H9 (cell line): ENCODE measurements at regions not wholly inside any gene's neighbourhood (a gene's known extent, or its start where the extent isn't known, plus 50 kb on each side); places are given as distances from the start of the nearest gene placed in this dataset.

ENCODE experiments used
- DNase-seq: peaks from one replicate; pipeline ENCODE4 v3.0.0-alpha.2; 2017
- H2AFZ ChIP-seq: one replicate; pipeline ENCODE4 v1.6.1; 2013; ENCODE audit warnings: mild to moderate bottlenecking, low read length, control low read depth, moderate library complexity
- H2AK5ac ChIP-seq: 2 replicates; pipeline ENCODE4 v1.6.1; 2013; ENCODE audit warnings: low read length, control low read depth, mixed read lengths; ENCODE audit not compliant: insufficient read length
- H2BK120ac ChIP-seq: one replicate; pipeline ENCODE4 v1.6.1; 2013; ENCODE audit warnings: low read depth, mild to moderate bottlenecking, low read length, control low read depth, inconsistent platforms; ENCODE audit not compliant: poor library complexity, severe bottlenecking
- H2BK12ac ChIP-seq: 2 replicates; pipeline ENCODE4 v1.6.1; 2013; ENCODE audit warnings: low read length, control low read depth, mixed read lengths, low read depth; ENCODE audit not compliant: insufficient read length
- H2BK15ac ChIP-seq: 2 replicates; pipeline ENCODE4 v1.6.1; 2013; ENCODE audit warnings: low read depth, low read length, control low read depth
- H2BK20ac ChIP-seq: one replicate; pipeline ENCODE4 v1.6.1; 2013; ENCODE audit warnings: low read depth, mild to moderate bottlenecking, low read length, control low read depth, inconsistent platforms; ENCODE audit not compliant: poor library complexity, severe bottlenecking
- H2BK5ac ChIP-seq: 2 replicates; pipeline ENCODE4 v1.6.1; 2013; ENCODE audit warnings: low read length, control low read depth, mixed read lengths; ENCODE audit not compliant: insufficient read length
- H3K14ac ChIP-seq: 2 replicates; pipeline ENCODE4 v1.6.1; 2013; ENCODE audit warnings: low read length, control low read depth; ENCODE audit not compliant: insufficient read depth
- H3K18ac ChIP-seq: 2 replicates; pipeline ENCODE4 v1.6.1; 2013; ENCODE audit warnings: low read depth, mild to moderate bottlenecking, mixed read lengths, low read length, control low read depth; ENCODE audit not compliant: insufficient read length
- H3K23ac ChIP-seq: 2 replicates; pipeline ENCODE4 v1.6.1; 2013; ENCODE audit warnings: low read length, control low read depth, mixed read lengths, low read depth; ENCODE audit not compliant: insufficient read length
- H3K23me2 ChIP-seq: 2 replicates; pipeline ENCODE4 v1.6.1; 2013; ENCODE audit warnings: low read depth, mild to moderate bottlenecking, mixed read lengths, low read length, control low read depth; ENCODE audit not compliant: insufficient read length, poor library complexity, severe bottlenecking
- H3K27ac ChIP-seq: 2 replicates; pipeline ENCODE4 v1.5.1; 2013; ENCODE audit warnings: low read length, control low read depth, mixed read lengths, low read depth; ENCODE audit not compliant: insufficient read length
- H3K27me3 ChIP-seq: 2 replicates; pipeline ENCODE4 v1.6.1; 2013; ENCODE audit warnings: low read length, control low read depth, inconsistent platforms; ENCODE audit not compliant: insufficient read depth
- H3K4ac ChIP-seq: 2 replicates; pipeline ENCODE4 v1.6.1; 2013; ENCODE audit warnings: low read depth, mild to moderate bottlenecking, control low read depth, inconsistent platforms, low read length, moderate library complexity
- H3K4me1 ChIP-seq: 2 replicates; pipeline ENCODE4 v1.6.1; 2013; ENCODE audit warnings: low read length, control low read depth, inconsistent platforms; ENCODE audit not compliant: insufficient read depth
- H3K4me2 ChIP-seq: 2 replicates; pipeline ENCODE4 v1.6.1; 2013; ENCODE audit warnings: low read length, control low read depth, mixed read lengths; ENCODE audit not compliant: insufficient read length, insufficient read depth
- H3K56ac ChIP-seq: 2 replicates; pipeline ENCODE4 v1.6.1; 2013; ENCODE audit warnings: low read depth, mild to moderate bottlenecking, mixed read lengths, low read length, control low read depth; ENCODE audit not compliant: insufficient read length
- H3K79me1 ChIP-seq: 2 replicates; pipeline ENCODE4 v1.6.1; 2013; ENCODE audit warnings: low read depth, mild to moderate bottlenecking, moderate library complexity, low read length, control low read depth, inconsistent platforms; ENCODE audit not compliant: insufficient read depth, poor library complexity, severe bottlenecking
- H3K79me2 ChIP-seq: 2 replicates; pipeline ENCODE4 v1.6.1; 2013; ENCODE audit warnings: low read length, control low read depth, inconsistent platforms; ENCODE audit not compliant: insufficient read depth
- H3K9ac ChIP-seq: 2 replicates; pipeline ENCODE4 v1.6.1; 2013; ENCODE audit warnings: low read length, control low read depth, mixed read lengths; ENCODE audit not compliant: insufficient read length; ENCODE audit errors: extremely low read depth
- H3K9me3 ChIP-seq: one replicate; pipeline ENCODE4 v1.6.1; 2013; ENCODE audit warnings: low read depth, low read length, inconsistent platforms; ENCODE audit not compliant: control insufficient read depth
- H3T11ph ChIP-seq: one replicate; pipeline ENCODE4 v1.6.1; 2013; ENCODE audit warnings: mild to moderate bottlenecking, low read length, control low read depth, inconsistent platforms
- H4K20me1 ChIP-seq: one replicate; pipeline ENCODE4 v1.6.1; 2013; ENCODE audit not compliant: control insufficient read depth, insufficient read length, insufficient read depth
- H4K5ac ChIP-seq: 2 replicates; pipeline ENCODE4 v1.6.1; 2013; ENCODE audit warnings: low read depth, mild to moderate bottlenecking, mixed read lengths, low read length, control low read depth; ENCODE audit not compliant: insufficient read length
- H4K8ac ChIP-seq: replicated peaks from 2 replicates; pipeline ENCODE4 v1.6.1; 2013; ENCODE audit warnings: low read length, control low read depth, mixed read lengths, low read depth; ENCODE audit not compliant: insufficient read length
- H4K91ac ChIP-seq: 2 replicates; pipeline ENCODE4 v1.6.1; 2013; ENCODE audit warnings: low read depth, mild to moderate bottlenecking, moderate library complexity, mixed read lengths, low read length, control low read depth; ENCODE audit not compliant: insufficient read length
- H3K27ac Mint-ChIP-seq, 3 experiments: 2 replicates in 2 of 3; 3 replicates in 1 of 3; pipeline ENCODE4 v1.8.0; 2020 to 2021; ENCODE audit warnings: mixed read lengths in 3 of 3, mild to moderate bottlenecking in 1 of 3, moderate library complexity in 1 of 3
- H3K27me3 Mint-ChIP-seq: 2 replicates; pipeline ENCODE4 v1.8.0; 2021; ENCODE audit warnings: low read depth, mild to moderate bottlenecking, moderate library complexity, mixed read lengths
- H3K36me3 Mint-ChIP-seq, 3 experiments: 2 replicates in 2 of 3; 3 replicates in 1 of 3; pipeline ENCODE4 v1.8.0; 2020 to 2021; ENCODE audit warnings: low read depth in 3 of 3, mixed read lengths in 3 of 3; ENCODE audit not compliant: insufficient read depth in 1 of 3
- H3K4me1 Mint-ChIP-seq, 2 experiments: 2 replicates each; pipeline ENCODE4 v1.8.0; 2020; ENCODE audit warnings: mixed read lengths in 2 of 2
- H3K4me3 Mint-ChIP-seq, 2 experiments: 2 replicates in 1 of 2; 3 replicates in 1 of 2; pipeline ENCODE4 v1.8.0; 2020 to 2021; ENCODE audit warnings: mild to moderate bottlenecking in 2 of 2, mixed read lengths in 2 of 2, moderate library complexity in 1 of 2
- H3K9me3 Mint-ChIP-seq, 2 experiments: 2 replicates in 1 of 2; 3 replicates in 1 of 2; pipeline ENCODE4 v1.8.0; 2020; ENCODE audit warnings: mild to moderate bottlenecking in 2 of 2, mixed read lengths in 2 of 2, moderate library complexity in 1 of 2
- CTCF ChIP-seq: fragments of 200-600 bp; sonication (generic); conservative IDR thresholded peaks from 3 replicates; pipeline ENCODE4 v1.8.0; 2021; ENCODE audit warnings: antibody characterized with exemption, mild to moderate bottlenecking
- WGBS: extraction: QIAGEN DNeasy Blood & Tissue Kit; methylation state at CpG from one replicate; pipeline ENCODE4 v1.1.7; 2013; ENCODE audit warnings: missing lambda C conversion rate, low lambda C conversion rate, mixed read lengths; ENCODE audit not compliant: insufficient read length; ENCODE audit errors: extremely low coverage; 5-methylcytosine and 5-hydroxymethylcytosine counted together

GRCh38 chr15:95499397-95499796 lies 831.1 kb upstream of the NR2F2 start:
- Mint-ChIP-seq H3K36me3 (no peaks in the 10 kb centered on the region), H3K27ac (no peak overlapping the region), H3K4me1 (peaks cover 3 to 11% of the 10 kb centered on the region in 2 experiments), H3K27me3 (peaks cover 1% of the 10 kb centered on the region; the same call in 1 of the 2 replicates), H3K9me3 (no peaks in the 10 kb centered on the region), H3K4me3 (no peak overlapping the region)
- no peaks in the 10 kb centered on the region for H3K9me3 ChIP-seq
- no peak overlapping the region for H3K4ac ChIP-seq
- no peak for TF ChIP-seq CTCF
- H2AK5ac ChIP-seq, result no peak overlapping the region
- H3T11ph ChIP-seq, result no peak overlapping the region
- no peak overlapping the region for H3K4me2 ChIP-seq
- H2BK20ac ChIP-seq, result no peak overlapping the region
- H3K27me3 ChIP-seq, result no peaks in the 10 kb centered on the region
- no peak overlapping the region for H2BK15ac ChIP-seq
- H3K23me2 ChIP-seq, result no peaks in the 10 kb centered on the region
- H2BK12ac ChIP-seq, result no peak overlapping the region
- H3K9ac ChIP-seq, result no peak overlapping the region
- no peak overlapping the region for H4K91ac ChIP-seq
- H3K79me1 ChIP-seq, result no peaks in the 10 kb centered on the region
- H3K18ac ChIP-seq, result no peak overlapping the region
- no peak for DNase-seq
- no peak overlapping the region for H3K14ac ChIP-seq
- H3K4me1 ChIP-seq, result no peaks in the 10 kb centered on the region
- no peak overlapping the region for H4K5ac ChIP-seq
- no peak overlapping the region for H4K8ac ChIP-seq
- no peak overlapping the region for H2BK120ac ChIP-seq
- H3K23ac ChIP-seq, result no peak overlapping the region
- WGBS, result no CpG with 5 or more reads among the region's 3 CpGs
- no peak overlapping the region for H3K27ac ChIP-seq
- H3K56ac ChIP-seq, result no peak overlapping the region
- H3K79me2 ChIP-seq, result no peaks in the 10 kb centered on the region
- no peak overlapping the region for H2AFZ ChIP-seq
- H4K20me1 ChIP-seq, result no peaks in the 10 kb centered on the region
- no peak overlapping the region for H2BK5ac ChIP-seq
